Lung (tissue), 11 donors: ENCODE measurements at regions not wholly inside any gene's neighbourhood (a gene's known extent, or its start where the extent isn't known, plus 50 kb on each side); places are given as distances from the start of the nearest gene placed in this dataset.

Experiments
- ATAC-seq: fragments of 200-7000 bp; cut with Tn5 transposase; one replicate; pipeline ENCODE4 v1.9.1; 2020; ENCODE audit warnings: moderate number of reproducible peaks; ENCODE audit not compliant: insufficient read depth, low FRiP score
- DNase-seq, 3 donors: peaks; one replicate each; pipeline ENCODE4 v3.0.0-alpha.2; 2013 to 2017
- H3K27ac ChIP-seq, 2 donors: one replicate each; pipeline ENCODE4 v1.5.1; 2013; ENCODE audit warnings: mild to moderate bottlenecking in 2 of 2, moderate library complexity in 2 of 2, control low read depth in 1 of 2, inconsistent platforms in 1 of 2, low read depth in 1 of 2, low read length in 1 of 2
- H3K27me3 ChIP-seq, 3 donors: one replicate each; pipeline ENCODE4 v1.5.1; 2013; ENCODE audit warnings: low read length in 2 of 3; ENCODE audit not compliant: control insufficient read depth in 3 of 3, insufficient read depth in 3 of 3
- H3K36me3 ChIP-seq, 4 donors: one replicate each; pipeline ENCODE4 v1.5.1; 2013; ENCODE audit warnings: low read length in 4 of 4, mild to moderate bottlenecking in 1 of 4, moderate library complexity in 1 of 4; ENCODE audit not compliant: control insufficient read depth in 4 of 4, insufficient read depth in 4 of 4
- H3K4me1 ChIP-seq, 5 donors: one replicate each; pipeline ENCODE4 v1.5.1; 2013; ENCODE audit warnings: low read length in 5 of 5, mild to moderate bottlenecking in 2 of 5, moderate library complexity in 1 of 5; ENCODE audit not compliant: control insufficient read depth in 5 of 5, insufficient read depth in 5 of 5
- H3K4me3 ChIP-seq: one replicate; pipeline ENCODE4 v1.5.1; 2013; ENCODE audit warnings: mild to moderate bottlenecking, control low read depth, moderate library complexity
- H3K9ac ChIP-seq, 2 donors: one replicate each; pipeline ENCODE4 v1.5.1; 2013; ENCODE audit warnings: low read length in 2 of 2, control low read depth in 1 of 2; ENCODE audit not compliant: insufficient read depth in 1 of 2
- H3K9me3 ChIP-seq, 4 donors: one replicate each; pipeline ENCODE4 v1.5.1; 2013; ENCODE audit warnings: low read length in 3 of 4, mild to moderate bottlenecking in 1 of 4, moderate library complexity in 1 of 4; ENCODE audit not compliant: control insufficient read depth in 4 of 4, insufficient read depth in 3 of 4
- CTCF ChIP-seq: IDR thresholded peaks from 2 replicates; pipeline ENCODE4 v1.5.1; 2012; ENCODE audit warnings: mild to moderate bottlenecking; ENCODE audit errors: control extremely low read depth, extremely low read depth
- WGBS, 2 donors: extraction: QIAGEN DNeasy Blood & Tissue Kit; methylation state at CpG; one replicate each; pipeline ENCODE4 v1.1.7; 2013; 5-methylcytosine and 5-hydroxymethylcytosine counted together
- donor health status: control.
- donor health status: control.
- donor health status: Bipolar disorder and iron deficiency.
- donor health status: healthy.
- donor health status: DM: yes; HTN: yes; CAD: no.

DNA sequence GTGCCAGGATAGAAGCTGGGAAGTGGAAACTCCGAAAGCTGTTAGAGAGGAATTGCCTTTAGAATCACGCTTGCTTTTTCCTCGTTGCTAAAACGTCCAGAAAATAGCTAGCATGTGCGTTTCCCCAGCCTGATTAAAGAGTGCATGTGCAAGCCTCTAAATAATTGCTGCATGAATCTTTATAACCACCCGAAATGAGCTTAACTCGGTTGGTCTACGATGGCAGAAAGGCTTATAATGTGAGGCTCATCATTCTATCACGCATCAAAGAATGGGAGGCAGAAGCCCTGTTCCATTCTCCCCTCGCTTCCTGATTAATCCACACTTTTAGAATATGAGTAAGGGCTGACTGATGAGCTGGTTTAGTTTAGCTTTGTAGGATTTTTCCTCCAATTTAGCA is 394.6 kb upstream of the WWC1 start:
- Histone ChIP-seq H3K4me3 (no peak overlapping the region), H3K27ac (no peak overlapping the region), H3K36me3 (no peaks in the 10 kb centered on the region), H3K27me3 (peaks cover 0 to 5% (median 0%) of the 10 kb centered on the region in 3 donors), H3K9ac (no peak overlapping the region), H3K9me3 (peaks cover 0 to 2% (median 0%) of the 10 kb centered on the region in 4 donors), H3K4me1 (peaks cover 0 to 5% (median 0%) of the 10 kb centered on the region in 5 donors)
- ATAC-seq (no peak), DNase-seq (no peak)
- TF ChIP-seq CTCF, result no peak
- WGBS, 2 donors, result 88 to 92% methylated on average over 10 of the region's 10 CpGs

- Histone ChIP-seq H3K9ac (no peak overlapping the region), H3K4me1 (peaks cover 0 to 3% (median 0%) of the 10 kb centered on the region in 5 donors), H3K27me3 (peaks cover 0 to 5% (median 0%) of the 10 kb centered on the region in 3 donors), H3K4me3 (no peak overlapping the region), H3K9me3 (peaks cover 0 to 2% (median 0%) of the 10 kb centered on the region in 4 donors), H3K36me3 (no peaks in the 10 kb centered on the region), H3K27ac (no peak overlapping the region)
- ATAC-seq (no peak), DNase-seq (no peak)
- WGBS, 2 donors, result 94 to 97% methylated on average over 1 of the region's 1 CpG
- no peak for TF ChIP-seq CTCF
Measured at GRCh38 chr5:167897371-167897770, 394.1 kb upstream of the WWC1 start.

GRCh38 chr5:167898361-167899042 is 392.9 kb upstream of the WWC1 start:
- Histone ChIP-seq H3K27ac (no peak overlapping the region), H3K9me3 (peaks cover 0 to 2% (median 0%) of the 10 kb centered on the region in 4 donors), H3K4me3 (no peak overlapping the region), H3K27me3 (peaks cover 0 to 5% (median 0%) of the 10 kb centered on the region in 3 donors), H3K4me1 (no peaks in the 10 kb centered on the region), H3K36me3 (no peaks in the 10 kb centered on the region), H3K9ac (no peak overlapping the region)
- ATAC-seq, result no peak
- no peak for TF ChIP-seq CTCF
- WGBS, 2 donors, result 72 to 75% methylated on average over 6 of the region's 6 CpGs
- DNase-seq, result no peak
